HEK293 (cell line): ENCODE measurements at regions not wholly inside any gene's neighbourhood (a gene's known extent, or its start where the extent isn't known, plus 50 kb on each side); places are given as distances from the start of the nearest gene placed in this dataset.

Source experiments
- CTCF ChIA-PET: fragments of 350-600 bp; formaldehyde crosslinking; extraction: SDS; loops from one replicate; lab custom pipeline; 2021; ENCODE audit warnings: antibody characterized with exemption; lab: Yijun Ruan, JAX
- POLR2A ChIA-PET: fragments of 300-600 bp; formaldehyde crosslinking; extraction: SDS; loops from one replicate; lab custom pipeline; 2020; ENCODE audit warnings: antibody characterized with exemption, inconsistent platforms; lab: Yijun Ruan, JAX
- H3K27ac ChIP-seq: fragments of 200-500 bp; sonication (Bioruptor generic); 2 replicates; pipeline ENCODE4 v1.5.1; 2014; ENCODE audit warnings: low read depth, low read length, control low read depth, inconsistent platforms; ENCODE audit errors: extremely low read depth
- H3K36me3 ChIP-seq, 2 experiments: fragments of 200-500 bp in 1 of 2; sonication (Bioruptor generic) in 1 of 2; 1 replicate in 1 of 2; 2 replicates in 1 of 2; pipeline ENCODE4 v1.5.1; 2014 to 2017; ENCODE audit warnings: inconsistent platforms in 2 of 2, low read length in 2 of 2; ENCODE audit not compliant: control insufficient read depth in 2 of 2, insufficient read depth in 1 of 2
- H3K4me1 ChIP-seq: fragments of 200-500 bp; sonication (Bioruptor generic); 2 replicates; pipeline ENCODE4 v1.5.1; 2014; ENCODE audit warnings: mild to moderate bottlenecking, low read length, inconsistent platforms; ENCODE audit not compliant: control insufficient read depth, insufficient read depth
- H3K4me3 ChIP-seq: 2 replicates; pipeline ENCODE4 v1.5.1; 2011; ENCODE audit warnings: low read depth, mild to moderate bottlenecking, control low read depth, low read length, moderate library complexity
- H3K9me3 ChIP-seq: fragments of 200-500 bp; sonication (Bioruptor generic); 2 replicates; pipeline ENCODE4 v1.5.1; 2014; ENCODE audit warnings: low read depth, low read length, inconsistent platforms; ENCODE audit not compliant: control insufficient read depth, insufficient read depth
- KLF1 ChIP-seq: fragments of 450-650 bp; formaldehyde crosslinking; IDR thresholded peaks from 2 replicates; pipeline ENCODE4 v1.5.1; 2016; ENCODE audit warnings: missing biosample characterization, missing genetic modification characterization
- MEIS1 ChIP-seq: sonication (generic); formaldehyde crosslinking; IDR thresholded peaks from 2 replicates; pipeline ENCODE4 v1.8.1; 2022; ENCODE audit warnings: missing genetic modification reagents, mild to moderate bottlenecking, borderline replicate concordance
- ZIC2 ChIP-seq: fragments of 450-650 bp; formaldehyde crosslinking; IDR thresholded peaks from 2 replicates; pipeline ENCODE4 v1.5.1; 2016; ENCODE audit warnings: missing biosample characterization, missing genetic modification characterization
- ZNF10 ChIP-seq: fragments of 450-650 bp; formaldehyde crosslinking; IDR thresholded peaks from 2 replicates; pipeline ENCODE4 v1.5.1; 2017; ENCODE audit warnings: missing biosample characterization, missing genetic modification characterization
- ZNF114 ChIP-seq: fragments of 450-650 bp; formaldehyde crosslinking; IDR thresholded peaks from 2 replicates; pipeline ENCODE4 v1.5.0; 2017; ENCODE audit warnings: missing biosample characterization, missing genetic modification characterization
- ZNF184 ChIP-seq: fragments of 450-650 bp; IDR thresholded peaks from 2 replicates; pipeline ENCODE4 v1.5.1; 2018; ENCODE audit warnings: missing biosample characterization, mild to moderate bottlenecking, missing genetic modification characterization
- ZNF274 ChIP-seq, 2 experiments: fragments of 200-500 bp in 1 of 2; fragments of 450-650 bp in 1 of 2; sonication (Bioruptor generic) in 1 of 2; formaldehyde crosslinking in 1 of 2; IDR thresholded peaks; 2 replicates each; pipeline versions ENCODE4 v1.5.1 to v1.6.1; 2014 to 2016; ENCODE audit warnings: borderline replicate concordance in 1 of 2, inconsistent platforms in 1 of 2, low read length in 1 of 2, missing biosample characterization in 1 of 2, missing genetic modification characterization in 1 of 2
- ZNF280D ChIP-seq: fragments of 450-650 bp; formaldehyde crosslinking; IDR thresholded peaks from 2 replicates; pipeline ENCODE4 v1.5.1; 2016; ENCODE audit warnings: missing biosample characterization, missing genetic modification characterization
- ZNF398 ChIP-seq: fragments of 450-650 bp; formaldehyde crosslinking; IDR thresholded peaks from 2 replicates; pipeline ENCODE4 v1.5.1; 2017; ENCODE audit warnings: missing biosample characterization, missing genetic modification characterization
- ZNF473 ChIP-seq: fragments of 450-650 bp; formaldehyde crosslinking; IDR thresholded peaks from 2 replicates; pipeline ENCODE4 v1.5.1; 2017; ENCODE audit warnings: missing biosample characterization, missing genetic modification characterization
- ZNF549 ChIP-seq: fragments of 450-650 bp; IDR thresholded peaks from 2 replicates; pipeline ENCODE4 v1.5.1; 2018; ENCODE audit warnings: missing biosample characterization, missing genetic modification characterization, mild to moderate bottlenecking, inconsistent platforms, moderate library complexity
- ZNF600 ChIP-seq: fragments of 450-650 bp; formaldehyde crosslinking; IDR thresholded peaks from 2 replicates; pipeline ENCODE4 v1.5.1; 2016; ENCODE audit warnings: missing biosample characterization, missing genetic modification characterization
- ZNF629 ChIP-seq: fragments of 450-650 bp; formaldehyde crosslinking; IDR thresholded peaks from 2 replicates; pipeline ENCODE4 v1.5.1; 2017; ENCODE audit warnings: missing biosample characterization, missing genetic modification characterization
- ZNF654 ChIP-seq: fragments of 450-650 bp; formaldehyde crosslinking; IDR thresholded peaks from 2 replicates; pipeline ENCODE4 v1.5.1; 2016; ENCODE audit warnings: low read depth, missing biosample characterization, missing genetic modification characterization
- ZNF692 ChIP-seq: fragments of 450-650 bp; formaldehyde crosslinking; IDR thresholded peaks from 2 replicates; pipeline ENCODE4 v1.5.1; 2016; ENCODE audit warnings: missing biosample characterization, missing genetic modification characterization
- ZNF747 ChIP-seq: fragments of 450-650 bp; formaldehyde crosslinking; IDR thresholded peaks from 2 replicates; pipeline ENCODE4 v1.5.1; 2016; ENCODE audit warnings: missing biosample characterization, missing genetic modification characterization
- TF ChIP-seq, protein P1 (sequence below): fragments of 450-650 bp; formaldehyde crosslinking; IDR thresholded peaks from 2 replicates; pipeline ENCODE4 v1.5.1; 2016; ENCODE audit warnings: missing biosample characterization, missing genetic modification characterization
- TF ChIP-seq, protein P2 (sequence below): fragments of 450-650 bp; formaldehyde crosslinking; IDR thresholded peaks from 2 replicates; pipeline ENCODE4 v1.5.1; 2016; ENCODE audit warnings: missing biosample characterization, missing genetic modification characterization

DNA sequence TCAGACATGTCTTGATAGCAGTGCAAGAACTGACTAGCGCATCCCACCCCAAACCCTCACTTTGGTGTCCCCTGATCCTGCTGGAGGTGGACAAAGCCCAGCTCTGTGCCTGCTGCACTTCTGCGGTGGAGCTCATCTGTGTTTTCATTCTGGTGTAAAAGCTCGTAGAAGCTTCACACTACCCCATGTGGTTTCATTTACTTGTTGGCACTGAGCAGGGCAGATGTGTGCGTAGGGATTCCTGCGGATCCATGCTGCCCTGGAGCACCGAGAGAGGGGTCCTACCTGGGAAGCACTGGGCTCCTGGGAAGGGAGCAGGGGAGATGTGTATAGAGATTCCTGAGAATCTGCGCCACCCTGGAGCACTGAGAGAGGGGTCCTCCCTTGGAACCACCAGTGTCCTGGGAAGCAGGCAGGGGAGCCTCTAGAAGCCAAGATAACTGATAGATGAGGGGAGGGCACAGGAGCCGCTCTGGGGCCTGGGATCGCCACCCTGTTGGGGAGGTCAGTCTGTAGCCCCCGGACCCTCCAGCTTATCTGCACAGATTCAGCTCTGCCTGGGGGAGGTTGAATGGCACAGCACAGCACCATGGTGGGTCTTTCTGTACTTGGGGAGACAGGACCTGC lies 106.9 kb upstream of the OTOS start:
- no peaks in the 10 kb centered on the region for H3K36me3 ChIP-seq
- H3K27ac ChIP-seq, result no peak overlapping the region
- H3K9me3 ChIP-seq, result no peaks in the 10 kb centered on the region
- TF ChIP-seq ZIC2 (peak; percentile 36), ZNF398 (no peak)
- TF ChIP-seq, all 188 proteins: peak for 1
- CTCF ChIA-PET, result no interaction called here
- H3K4me3 ChIP-seq, result no peak overlapping the region
- peaks cover 4% of the 10 kb centered on the region; the same call in 1 of the 2 replicates for H3K4me1 ChIP-seq
- POLR2A ChIA-PET, result no interaction called here

GRCh38 chr2:240247868-240248720 lies 107.6 kb upstream of the OTOS start:
- CTCF ChIA-PET, result no interaction called here
- Histone ChIP-seq H3K36me3 (no peaks in the 10 kb centered on the region), H3K4me3 (no peak overlapping the region), H3K4me1 (peaks cover 4% of the 10 kb centered on the region; the same call in 1 of the 2 replicates), H3K27ac (no peak overlapping the region), H3K9me3 (no peaks in the 10 kb centered on the region)
- TF ChIP-seq ZNF692 (tag by site-specific recombination) (0 out of 2 replicates have a peak, but pooled peaks have one; percentile 27), ZNF10 (no peak), ZIC2 (peak; percentile 57)
- POLR2A ChIA-PET, result no interaction called here

GRCh38 chr2:240248721-240249422 lies 108.4 kb upstream of the OTOS start:
- ChIA-PET CTCF (no interaction called here), POLR2A (interaction anchor here (0.7 kb wide), 1 partner anchor 80 kb away, joined by 3 read pairs; no protein-coding TSS in a partner anchor)

More at GRCh38 chr2:240248721-240249422, 108.4 kb upstream of the OTOS start:
- peaks cover 4% of the 10 kb centered on the region; the same call in 1 of the 2 replicates for H3K4me1 ChIP-seq
- TF ChIP-seq ZNF654 (no peak), ZNF114 (tag by site-specific recombination) (no peak), ZNF600 (tag by site-specific recombination) (no peak), ZNF549 (tag by site-specific recombination) (no peak), ZNF280D (no peak), KLF1 (tag by site-specific recombination) (no peak), ZNF629 (tag by site-specific recombination) (no peak), ZNF184 (tag by site-specific recombination) (no peak), ZNF274 (IDR thresholded peaks at IDR 0.05; ENCODE audit: low read length) (no peak), ZNF274 (tag by site-specific recombination; IDR thresholded peaks at IDR 0.05; ENCODE audit: borderline replicate concordance) (no peak), ZNF747 (no peak), MEIS1 (no peak), ZNF473 (no peak)
- TF ChIP-seq, protein P1, sequence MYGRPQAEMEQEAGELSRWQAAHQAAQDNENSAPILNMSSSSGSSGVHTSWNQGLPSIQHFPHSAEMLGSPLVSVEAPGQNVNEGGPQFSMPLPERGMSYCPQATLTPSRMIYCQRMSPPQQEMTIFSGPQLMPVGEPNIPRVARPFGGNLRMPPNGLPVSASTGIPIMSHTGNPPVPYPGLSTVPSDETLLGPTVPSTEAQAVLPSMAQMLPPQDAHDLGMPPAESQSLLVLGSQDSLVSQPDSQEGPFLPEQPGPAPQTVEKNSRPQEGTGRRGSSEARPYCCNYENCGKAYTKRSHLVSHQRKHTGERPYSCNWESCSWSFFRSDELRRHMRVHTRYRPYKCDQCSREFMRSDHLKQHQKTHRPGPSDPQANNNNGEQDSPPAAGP (tag by site-specific recombination), result no peak
- TF ChIP-seq, protein P2, sequence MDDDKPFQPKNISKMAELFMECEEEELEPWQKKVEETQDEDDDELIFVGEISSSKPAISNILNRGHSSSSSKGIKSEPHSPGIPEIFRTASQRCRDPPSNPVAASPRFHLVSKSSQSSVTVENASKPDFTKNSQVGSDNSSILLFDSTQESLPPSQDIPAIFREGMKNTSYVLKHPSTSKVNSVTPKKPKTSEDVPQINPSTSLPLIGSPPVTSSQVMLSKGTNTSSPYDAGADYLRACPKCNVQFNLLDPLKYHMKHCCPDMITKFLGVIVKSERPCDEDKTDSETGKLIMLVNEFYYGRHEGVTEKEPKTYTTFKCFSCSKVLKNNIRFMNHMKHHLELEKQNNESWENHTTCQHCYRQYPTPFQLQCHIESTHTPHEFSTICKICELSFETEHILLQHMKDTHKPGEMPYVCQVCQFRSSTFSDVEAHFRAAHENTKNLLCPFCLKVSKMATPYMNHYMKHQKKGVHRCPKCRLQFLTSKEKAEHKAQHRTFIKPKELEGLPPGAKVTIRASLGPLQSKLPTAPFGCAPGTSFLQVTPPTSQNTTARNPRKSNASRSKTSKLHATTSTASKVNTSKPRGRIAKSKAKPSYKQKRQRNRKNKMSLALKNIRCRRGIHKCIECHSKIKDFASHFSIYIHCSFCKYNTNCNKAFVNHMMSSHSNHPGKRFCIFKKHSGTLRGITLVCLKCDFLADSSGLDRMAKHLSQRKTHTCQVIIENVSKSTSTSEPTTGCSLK, result no peak
- no peak overlapping the region for H3K4me3 ChIP-seq
- H3K36me3 ChIP-seq, result no peaks in the 10 kb centered on the region
- no peaks in the 10 kb centered on the region for H3K9me3 ChIP-seq
- no peak overlapping the region for H3K27ac ChIP-seq
